Mammary epithelial cell (primary cell): ENCODE measurements at regions not wholly inside any gene's neighbourhood (a gene's known extent, or its start where the extent isn't known, plus 50 kb on each side); places are given as distances from the start of the nearest gene placed in this dataset.

Experiments used
- EZH2 ChIP-seq: IDR thresholded peaks from 2 replicates; pipeline ENCODE4 v1.6.1; 2012; ENCODE audit warnings: low read length, inconsistent platforms, borderline replicate concordance
- TF ChIP-seq, protein P1 (sequence below), 2 donors: IDR thresholded peaks in 1 of 2; conservative IDR thresholded peaks in 1 of 2; 2 replicates each; pipeline ENCODE4 v1.5.1; 2011 to 2012; ENCODE audit warnings: inconsistent platforms in 2 of 2, low read length in 2 of 2, mild to moderate bottlenecking in 2 of 2, control low read depth in 1 of 2, low read depth in 1 of 2; ENCODE audit not compliant: insufficient read depth in 1 of 2; ENCODE audit errors: extremely low read depth in 1 of 2

DNA sequence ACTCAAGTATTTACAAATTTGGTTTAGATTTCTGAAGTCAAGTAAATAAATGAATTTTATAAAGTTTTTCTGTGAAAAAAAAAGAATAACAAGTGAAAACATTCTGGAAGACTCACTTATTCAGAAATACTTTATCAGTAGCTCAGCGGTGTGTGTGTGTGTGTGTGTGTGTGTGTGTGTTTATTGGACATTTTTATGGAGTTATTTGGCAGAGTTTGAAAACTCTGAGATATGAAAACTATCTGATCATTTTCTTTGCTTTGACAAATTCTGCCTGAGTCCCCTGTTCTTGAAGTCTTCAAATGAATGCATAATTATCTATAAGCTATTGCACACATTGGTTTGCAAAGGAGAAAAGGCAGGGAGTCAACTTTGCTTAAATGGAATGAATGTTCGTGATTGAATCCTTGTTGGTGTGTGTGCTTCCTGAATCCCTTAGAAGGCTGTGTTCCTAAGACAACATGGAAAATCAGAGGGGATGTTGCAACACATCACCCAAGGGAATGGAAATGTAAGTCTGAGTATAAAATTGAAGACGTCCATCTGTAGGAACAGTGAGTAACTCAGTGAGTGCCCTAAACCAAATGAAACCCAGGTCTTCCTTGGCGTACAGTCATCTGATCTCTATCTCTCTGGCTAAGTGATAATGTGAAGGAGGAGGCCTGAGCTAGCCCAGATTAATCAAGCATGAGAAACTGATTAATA, 160.9 kb downstream of the REEP3 start:
- TF ChIP-seq, protein P1, sequence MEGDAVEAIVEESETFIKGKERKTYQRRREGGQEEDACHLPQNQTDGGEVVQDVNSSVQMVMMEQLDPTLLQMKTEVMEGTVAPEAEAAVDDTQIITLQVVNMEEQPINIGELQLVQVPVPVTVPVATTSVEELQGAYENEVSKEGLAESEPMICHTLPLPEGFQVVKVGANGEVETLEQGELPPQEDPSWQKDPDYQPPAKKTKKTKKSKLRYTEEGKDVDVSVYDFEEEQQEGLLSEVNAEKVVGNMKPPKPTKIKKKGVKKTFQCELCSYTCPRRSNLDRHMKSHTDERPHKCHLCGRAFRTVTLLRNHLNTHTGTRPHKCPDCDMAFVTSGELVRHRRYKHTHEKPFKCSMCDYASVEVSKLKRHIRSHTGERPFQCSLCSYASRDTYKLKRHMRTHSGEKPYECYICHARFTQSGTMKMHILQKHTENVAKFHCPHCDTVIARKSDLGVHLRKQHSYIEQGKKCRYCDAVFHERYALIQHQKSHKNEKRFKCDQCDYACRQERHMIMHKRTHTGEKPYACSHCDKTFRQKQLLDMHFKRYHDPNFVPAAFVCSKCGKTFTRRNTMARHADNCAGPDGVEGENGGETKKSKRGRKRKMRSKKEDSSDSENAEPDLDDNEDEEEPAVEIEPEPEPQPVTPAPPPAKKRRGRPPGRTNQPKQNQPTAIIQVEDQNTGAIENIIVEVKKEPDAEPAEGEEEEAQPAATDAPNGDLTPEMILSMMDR (conservative IDR thresholded peaks at IDR 0.05 in 1 of 2, IDR thresholded peaks at IDR 0.05 in 1 of 2; ENCODE audit: extremely low read depth in 1 of 2, insufficient read depth in 1 of 2, low read depth in 1 of 2, low read length in 2 of 2), result no peak
- no peak for TF ChIP-seq EZH2
